Prostate gland (tissue), 2 donors: ENCODE measurements at regions not wholly inside any gene's neighbourhood (a gene's known extent, or its start where the extent isn't known, plus 50 kb on each side); places are given as distances from the start of the nearest gene placed in this dataset.

Experiments used
- POLR2A ChIP-seq: fragments of 450-650 bp; IDR thresholded peaks from one replicate; pipeline ENCODE4 v1.6.1; 2016; ENCODE audit warnings: antibody characterized with exemption, mild to moderate bottlenecking
- TF ChIP-seq, protein P1 (sequence below), 4 experiments: fragments of 200-600 bp in 2 of 4; fragments of 450-650 bp in 2 of 4; sonication (generic) in 2 of 4; IDR thresholded peaks; 1 replicate in 3 of 4; 2 replicates in 1 of 4; pipeline ENCODE4 v1.5.1; 2016 to 2019; ENCODE audit warnings: antibody characterized with exemption in 4 of 4, mild to moderate bottlenecking in 2 of 4, moderate library complexity in 2 of 4

DNA sequence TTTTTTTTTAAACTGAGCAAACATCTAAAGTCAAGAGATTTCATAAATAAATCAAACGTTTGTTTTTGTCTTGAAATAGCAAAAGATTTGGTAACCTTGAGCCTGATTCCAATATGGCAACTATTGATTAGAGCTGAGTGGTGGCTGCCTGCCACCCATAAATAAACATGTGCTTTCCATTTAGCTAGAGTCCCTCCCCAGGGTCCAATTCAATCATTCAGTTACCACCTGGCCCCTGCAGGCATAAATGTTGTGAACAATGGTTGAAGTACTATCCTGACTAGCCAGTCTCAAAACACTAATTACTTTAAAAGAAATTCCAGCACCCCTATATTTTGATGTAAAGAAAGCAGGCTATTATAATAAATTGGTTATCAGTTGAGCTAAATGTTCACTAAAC, 129.7 kb upstream of the GRIP1 start:
- TF ChIP-seq, protein P1, sequence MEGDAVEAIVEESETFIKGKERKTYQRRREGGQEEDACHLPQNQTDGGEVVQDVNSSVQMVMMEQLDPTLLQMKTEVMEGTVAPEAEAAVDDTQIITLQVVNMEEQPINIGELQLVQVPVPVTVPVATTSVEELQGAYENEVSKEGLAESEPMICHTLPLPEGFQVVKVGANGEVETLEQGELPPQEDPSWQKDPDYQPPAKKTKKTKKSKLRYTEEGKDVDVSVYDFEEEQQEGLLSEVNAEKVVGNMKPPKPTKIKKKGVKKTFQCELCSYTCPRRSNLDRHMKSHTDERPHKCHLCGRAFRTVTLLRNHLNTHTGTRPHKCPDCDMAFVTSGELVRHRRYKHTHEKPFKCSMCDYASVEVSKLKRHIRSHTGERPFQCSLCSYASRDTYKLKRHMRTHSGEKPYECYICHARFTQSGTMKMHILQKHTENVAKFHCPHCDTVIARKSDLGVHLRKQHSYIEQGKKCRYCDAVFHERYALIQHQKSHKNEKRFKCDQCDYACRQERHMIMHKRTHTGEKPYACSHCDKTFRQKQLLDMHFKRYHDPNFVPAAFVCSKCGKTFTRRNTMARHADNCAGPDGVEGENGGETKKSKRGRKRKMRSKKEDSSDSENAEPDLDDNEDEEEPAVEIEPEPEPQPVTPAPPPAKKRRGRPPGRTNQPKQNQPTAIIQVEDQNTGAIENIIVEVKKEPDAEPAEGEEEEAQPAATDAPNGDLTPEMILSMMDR (IDR thresholded peaks at IDR 0.05): no peak
- TF ChIP-seq POLR2A: no peak
